ENCODE measurements at regions not wholly inside any gene's neighbourhood (a gene's known extent, or its start where the extent isn't known, plus 50 kb on each side); places are given as distances from the start of the nearest gene placed in this dataset.
"Not testable (repeated sequence)": the region's sequence is repeated elsewhere in the genome, so short reads cannot be mapped to it uniquely, and the experiment has no call there.

GRCh38 chr3:137463131-137463530, 301.0 kb upstream of the SOX14 start:
- no peak for DNase-seq

DNA sequence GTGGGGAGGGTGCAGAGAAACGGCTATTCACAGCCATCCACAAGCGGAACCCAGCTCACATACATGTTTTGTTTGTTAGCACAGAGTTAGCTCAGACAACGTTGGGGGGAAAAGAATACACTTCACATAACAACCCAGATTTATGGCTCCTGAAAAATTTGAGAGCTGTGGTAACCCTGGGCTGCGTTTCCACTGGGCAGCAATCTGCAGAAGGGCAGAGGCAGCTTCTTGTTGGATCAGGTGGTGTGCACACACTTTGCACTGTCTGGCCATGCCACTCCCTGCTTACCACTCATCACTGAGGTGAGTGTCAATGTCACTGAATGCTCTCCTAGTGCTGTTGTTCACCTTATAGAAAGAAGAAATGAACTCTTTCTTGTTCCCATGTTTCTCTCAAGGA, 299.8 kb upstream of the SOX14 start:
- no peak for DNase-seq

DNA sequence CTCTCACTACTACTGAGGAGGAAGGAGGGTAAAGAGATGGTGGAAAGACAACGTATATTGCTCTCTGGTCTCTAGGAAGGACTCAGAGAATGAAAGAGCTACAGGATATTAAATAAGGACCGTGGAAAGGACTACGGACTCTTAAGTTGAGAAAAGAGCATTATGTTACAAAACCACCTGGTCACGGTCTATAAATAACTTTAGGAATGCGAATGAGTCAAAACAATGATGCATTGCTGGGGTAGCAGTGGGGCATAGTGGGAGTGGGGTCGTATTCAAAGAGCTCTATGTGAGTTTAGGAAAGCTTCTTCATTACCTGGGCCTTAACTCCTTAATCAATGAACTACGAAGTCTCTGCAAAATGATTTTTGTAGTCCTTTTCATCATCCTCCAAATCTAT, 295.7 kb upstream of the SOX14 start:
- DNase-seq: no peak

GRCh38 chr3:137469263-137469662, 294.9 kb upstream of the SOX14 start:
- no peak for DNase-seq

- DNase-seq: no peak
Observed at GRCh38 chr3:137471130-137471529, 293.0 kb upstream of the SOX14 start.

DNA sequence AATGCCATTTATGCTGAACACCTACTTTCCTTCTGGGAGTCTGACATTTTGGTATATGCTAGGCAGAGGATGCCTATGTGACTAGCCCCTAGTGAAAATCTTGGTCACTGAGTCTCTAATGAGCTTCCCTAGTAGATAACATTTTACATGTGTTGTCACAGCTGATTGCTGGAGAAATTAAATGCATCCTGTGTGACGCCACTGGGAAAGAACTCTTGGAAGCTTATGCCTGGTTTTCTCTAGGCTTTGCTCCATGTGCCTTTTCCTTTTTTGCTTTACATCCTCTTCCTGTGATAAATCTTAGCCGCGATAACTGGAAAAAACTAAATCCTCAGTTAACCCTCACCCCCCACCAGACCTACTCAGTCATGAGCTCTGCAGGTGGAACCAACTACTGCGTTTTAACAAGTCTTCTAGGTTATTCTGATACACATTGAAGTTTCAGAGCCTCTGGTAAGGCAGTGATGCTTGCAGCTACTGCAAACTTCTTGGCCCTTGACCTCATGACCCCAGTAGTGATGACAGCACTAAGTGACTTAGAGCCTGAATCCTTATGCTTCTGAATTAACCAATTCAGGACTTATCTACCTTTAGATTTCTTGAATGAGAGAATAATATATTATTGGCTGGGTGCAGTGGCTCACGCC, 292.4 kb upstream of the SOX14 start:
- DNase-seq: no peak

DNA sequence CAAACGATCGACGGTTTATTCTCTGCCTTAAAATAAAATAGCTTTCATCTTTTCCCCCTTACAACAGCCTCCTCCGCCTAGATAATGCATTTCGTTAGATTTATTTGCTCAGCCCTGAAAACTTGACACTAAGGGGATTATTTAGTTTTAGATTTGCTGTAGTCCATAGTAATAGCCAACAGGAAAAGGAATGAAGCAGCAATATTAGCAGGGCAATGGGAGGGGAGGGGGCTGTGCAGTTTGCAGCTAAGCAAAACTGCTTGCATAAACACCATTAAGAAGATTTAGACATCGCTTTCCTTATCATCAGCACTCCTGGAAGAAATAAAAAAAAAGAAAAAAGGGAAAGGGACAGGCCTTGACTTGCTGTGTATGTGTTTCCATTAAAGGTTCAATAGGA, 286.5 kb upstream of the SOX14 start:
- DNase-seq: no peak

DNA sequence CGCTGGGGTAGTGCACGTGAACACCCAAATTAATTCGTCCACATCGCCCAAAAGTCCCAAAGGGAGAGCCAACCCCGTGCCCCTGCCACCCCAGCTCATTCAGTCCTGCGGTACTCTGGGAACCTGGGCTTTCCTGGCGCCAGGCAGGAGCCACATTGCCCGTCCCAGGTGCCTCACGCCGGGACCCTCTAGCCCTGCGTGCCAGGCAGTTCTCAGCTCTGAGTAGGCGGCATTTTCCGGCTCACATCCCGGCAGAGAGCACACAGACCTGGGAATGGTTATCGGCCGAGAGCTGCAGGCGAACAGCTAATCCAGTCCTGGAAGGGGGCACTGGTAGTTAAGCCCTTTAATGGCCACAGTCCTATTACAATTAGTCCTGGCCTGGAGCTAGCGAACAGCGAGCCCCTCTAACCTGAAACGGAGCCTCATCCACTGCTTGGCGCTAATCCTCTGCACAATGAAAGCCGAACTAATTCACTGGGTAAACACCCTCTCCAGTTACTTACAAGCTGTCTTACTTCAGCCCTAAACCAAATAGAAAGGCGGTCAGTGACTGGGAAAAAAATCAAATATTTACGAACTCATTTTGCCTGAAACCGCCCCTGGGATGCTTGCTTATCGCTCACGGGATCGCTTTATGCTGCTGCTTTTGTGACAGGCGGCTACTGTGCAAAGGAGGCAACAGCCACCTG, 254.6 kb upstream of the SOX14 start:
- peak; percentile 78 for DNase-seq

DNA sequence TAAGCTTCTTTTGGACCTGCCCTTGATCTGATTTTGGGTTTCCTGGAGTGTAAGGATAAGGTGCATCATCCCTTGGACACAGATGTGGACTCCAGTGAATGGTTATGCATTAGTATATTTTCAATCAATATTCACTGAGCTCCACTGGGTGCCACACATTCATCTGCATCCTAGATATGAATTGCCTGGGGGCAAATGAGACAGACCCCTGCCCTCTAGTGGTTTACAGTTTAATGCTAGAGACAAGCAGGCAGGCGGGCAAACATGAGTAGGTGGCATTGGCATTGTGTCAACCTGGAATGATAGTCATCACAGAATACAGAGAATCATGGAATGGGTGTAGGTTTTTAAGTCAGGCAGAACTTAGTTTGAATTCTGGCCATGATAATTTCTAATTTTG, 252.5 kb upstream of the SOX14 start:
- DNase-seq: no peak

- no peak for DNase-seq
Observed at GRCh38 chr3:137514853-137515252, 249.3 kb upstream of the SOX14 start.

GRCh38 chr3:137519602-137520001, 244.5 kb upstream of the SOX14 start:
- DNase-seq: no peak

- DNase-seq: no peak
Observed at GRCh38 chr3:137524751-137525150, 239.4 kb upstream of the SOX14 start.

DNA sequence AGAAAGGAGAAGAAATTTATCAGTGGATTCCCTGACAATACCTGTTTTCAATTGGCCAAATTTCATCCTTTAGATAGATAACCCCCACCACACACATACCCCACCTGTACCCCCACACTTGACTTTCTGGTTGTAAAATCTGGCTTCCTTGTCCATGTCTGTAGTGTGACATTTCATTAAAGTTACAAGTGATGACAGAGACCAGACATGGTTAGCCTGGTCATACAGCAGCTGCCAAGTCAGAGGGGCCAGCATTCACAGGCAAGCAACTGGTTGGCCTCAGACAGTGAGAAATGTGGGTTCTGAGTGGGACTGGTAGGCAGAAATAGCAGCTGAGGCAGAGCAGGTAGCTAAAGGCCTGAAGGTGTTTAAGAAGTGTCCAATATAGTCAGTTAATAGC, 238.6 kb upstream of the SOX14 start:
- no peak for DNase-seq

- DNase-seq: no peak
Observed at GRCh38 chr3:137542049-137542448, 222.1 kb upstream of the SOX14 start.

DNA sequence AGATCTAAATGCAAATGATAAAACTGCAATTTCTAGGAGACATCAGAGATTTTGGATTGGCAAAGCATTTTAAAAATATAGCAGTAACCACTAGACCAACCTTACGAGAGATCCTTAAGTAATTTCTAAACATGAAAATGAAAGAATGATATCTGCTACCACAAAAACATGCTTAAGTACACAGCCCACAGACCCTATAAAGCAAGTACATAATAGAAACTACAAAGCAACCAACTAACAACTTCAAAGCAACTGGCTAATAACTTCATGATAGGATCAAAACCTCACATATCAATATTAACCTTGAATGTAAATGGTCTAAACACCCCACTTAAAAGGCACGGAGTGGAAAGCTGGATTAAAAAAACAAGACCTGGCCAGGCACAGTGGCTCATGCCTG, 209.9 kb upstream of the SOX14 start:
- no peak for DNase-seq

DNA sequence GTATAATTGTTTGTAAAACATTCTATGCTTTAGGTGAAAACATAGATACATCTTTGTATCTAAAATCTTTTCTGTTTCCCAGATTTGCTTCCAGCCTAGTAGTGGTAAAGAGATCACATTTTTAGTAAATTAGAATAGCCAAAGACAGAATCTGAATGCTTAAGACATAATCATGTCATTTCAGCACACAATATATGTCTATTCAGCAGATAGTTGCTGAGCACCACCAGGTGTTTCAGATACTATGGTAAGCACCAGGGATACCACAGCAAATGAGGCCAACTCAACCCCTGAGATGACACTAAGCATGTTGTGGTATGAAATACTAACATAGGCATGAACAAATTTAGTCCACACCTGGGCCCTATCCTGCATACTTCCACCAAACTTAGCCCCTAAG, 195.2 kb upstream of the SOX14 start:
- no peak for DNase-seq

GRCh38 chr3:137572931-137573330, 191.2 kb upstream of the SOX14 start:
- no peak for DNase-seq

- DNase-seq: no peak
Observed at GRCh38 chr3:137582484-137582883, 181.6 kb upstream of the SOX14 start.

- DNase-seq: no peak
Observed at GRCh38 chr3:137583256-137583655, 180.9 kb upstream of the SOX14 start.

DNA sequence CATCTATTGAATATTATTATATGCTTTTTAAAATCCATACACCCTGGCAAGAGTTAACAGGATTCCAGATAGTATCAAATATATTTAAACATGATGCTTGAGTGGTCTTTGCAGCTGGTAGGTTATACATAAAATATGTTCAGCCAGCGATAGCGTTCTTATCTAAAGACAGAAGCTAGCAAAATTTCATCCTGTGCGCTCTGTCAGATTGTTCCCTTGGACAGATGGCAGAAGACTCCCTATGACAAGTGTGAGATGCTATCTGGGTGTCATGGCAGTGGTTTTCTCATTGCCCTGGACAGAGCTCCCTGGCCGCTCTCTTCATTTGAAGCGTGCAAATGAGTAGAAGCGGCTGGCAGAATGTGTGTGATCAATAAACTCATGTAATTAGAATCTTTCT, 175.2 kb upstream of the SOX14 start:
- DNase-seq: no peak

DNA sequence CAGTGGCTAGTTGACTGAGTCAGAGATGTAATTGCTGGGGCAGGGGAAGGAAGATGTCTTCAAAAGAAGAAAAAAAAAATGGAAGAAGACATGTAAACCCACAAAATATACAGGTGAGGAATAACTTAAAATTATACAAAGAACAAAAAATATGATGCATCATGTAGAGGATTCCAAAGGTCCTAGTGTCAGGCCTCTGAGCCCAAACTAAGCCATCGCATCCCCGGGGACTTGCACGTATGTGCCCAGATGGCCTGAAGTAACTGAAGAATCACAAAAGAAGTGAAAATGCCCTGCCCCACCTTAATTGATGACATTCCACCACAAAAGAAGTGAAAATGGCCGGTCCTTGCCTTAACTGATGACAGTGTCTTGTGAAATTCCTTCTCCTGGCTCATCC, 168.7 kb upstream of the SOX14 start:
- DNase-seq: not testable (repeated sequence)

GRCh38 chr3:137610723-137611122, 153.4 kb upstream of the SOX14 start:
- DNase-seq: no peak

DNA sequence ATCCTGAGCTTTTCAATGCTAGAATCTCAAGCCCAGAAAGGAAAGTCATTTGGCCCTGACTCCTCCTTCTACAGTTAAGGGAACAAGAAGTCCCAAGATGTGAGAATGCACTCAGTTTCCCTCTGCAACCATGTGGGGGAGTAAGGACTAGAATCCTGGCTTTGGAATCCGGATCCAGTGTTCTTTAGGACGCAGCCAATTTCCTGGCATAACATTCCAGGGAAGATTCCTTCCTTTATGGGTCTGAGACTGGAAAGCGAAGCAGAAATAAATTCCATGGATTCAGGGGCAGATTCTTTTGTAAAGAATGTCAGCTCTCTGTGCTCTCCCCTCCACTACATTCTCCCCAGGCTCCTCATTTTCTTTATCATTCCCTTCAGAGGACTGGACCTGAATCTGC, 151.8 kb upstream of the SOX14 start:
- DNase-seq: no peak

- DNase-seq: no peak
Observed at GRCh38 chr3:137615659-137616418, 148.3 kb upstream of the SOX14 start.
